OCI-LY7 (cell line): ENCODE measurements at regions not wholly inside any gene's neighbourhood (a gene's known extent, or its start where the extent isn't known, plus 50 kb on each side); places are given as distances from the start of the nearest gene placed in this dataset.

Experiments used
- EZH2phosphoT487 ChIP-seq: fragments of 200-600 bp; sonication (generic); IDR thresholded peaks from 2 replicates; pipeline ENCODE4 v1.6.1; 2018; ENCODE audit warnings: low read depth, borderline replicate concordance, mild to moderate bottlenecking, mixed run types, antibody characterized with exemption, low read length, moderate library complexity, mixed read lengths
- TF ChIP-seq, protein P1 (sequence below): fragments of 200-600 bp; sonication (generic); conservative IDR thresholded peaks from 2 replicates; pipeline ENCODE4 v1.5.1; 2014; ENCODE audit warnings: mild to moderate bottlenecking, antibody characterized with exemption, low read length, moderate library complexity, mixed read lengths

DNA sequence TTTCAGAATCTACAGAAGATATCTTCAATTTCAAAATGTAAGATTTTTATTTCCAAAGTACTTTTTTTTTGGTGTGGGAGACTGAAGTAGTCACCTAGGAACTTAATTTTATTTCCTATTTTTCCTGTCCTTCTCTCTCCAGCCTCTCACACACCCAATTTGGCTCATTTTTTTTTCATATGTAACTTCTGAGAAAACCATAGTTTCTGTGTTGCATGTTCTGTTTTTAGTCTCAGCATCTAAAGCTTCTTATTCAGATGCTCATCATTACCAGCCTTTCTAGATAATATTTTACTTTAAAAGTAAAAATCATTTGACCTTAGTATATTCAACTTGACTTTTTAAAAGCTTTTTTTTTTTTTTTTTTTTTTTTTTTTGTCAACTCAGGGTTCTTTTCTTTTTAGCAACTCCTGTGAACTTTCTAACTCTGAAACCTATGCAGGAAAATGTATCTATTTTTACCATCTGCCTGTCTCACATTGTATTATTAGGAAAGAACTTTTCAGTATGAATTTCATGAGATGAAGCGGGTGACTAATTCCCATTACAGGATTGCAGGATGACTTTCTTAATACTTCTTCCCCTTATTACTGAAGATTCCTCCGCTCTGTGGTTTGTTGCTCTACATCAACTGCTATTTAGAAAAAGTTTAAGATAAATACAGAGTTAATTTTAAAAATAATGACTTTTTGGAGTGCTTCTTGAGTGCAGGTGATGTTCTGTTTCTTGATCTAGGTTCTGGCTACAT is 73.6 kb upstream of the LSM8 start:
- TF ChIP-seq, protein P1, sequence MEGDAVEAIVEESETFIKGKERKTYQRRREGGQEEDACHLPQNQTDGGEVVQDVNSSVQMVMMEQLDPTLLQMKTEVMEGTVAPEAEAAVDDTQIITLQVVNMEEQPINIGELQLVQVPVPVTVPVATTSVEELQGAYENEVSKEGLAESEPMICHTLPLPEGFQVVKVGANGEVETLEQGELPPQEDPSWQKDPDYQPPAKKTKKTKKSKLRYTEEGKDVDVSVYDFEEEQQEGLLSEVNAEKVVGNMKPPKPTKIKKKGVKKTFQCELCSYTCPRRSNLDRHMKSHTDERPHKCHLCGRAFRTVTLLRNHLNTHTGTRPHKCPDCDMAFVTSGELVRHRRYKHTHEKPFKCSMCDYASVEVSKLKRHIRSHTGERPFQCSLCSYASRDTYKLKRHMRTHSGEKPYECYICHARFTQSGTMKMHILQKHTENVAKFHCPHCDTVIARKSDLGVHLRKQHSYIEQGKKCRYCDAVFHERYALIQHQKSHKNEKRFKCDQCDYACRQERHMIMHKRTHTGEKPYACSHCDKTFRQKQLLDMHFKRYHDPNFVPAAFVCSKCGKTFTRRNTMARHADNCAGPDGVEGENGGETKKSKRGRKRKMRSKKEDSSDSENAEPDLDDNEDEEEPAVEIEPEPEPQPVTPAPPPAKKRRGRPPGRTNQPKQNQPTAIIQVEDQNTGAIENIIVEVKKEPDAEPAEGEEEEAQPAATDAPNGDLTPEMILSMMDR = no peak
- TF ChIP-seq EZH2phosphoT487 = no peak
